ENCODE measurements at regions not wholly inside any gene's neighbourhood (a gene's known extent, or its start where the extent isn't known, plus 50 kb on each side); places are given as distances from the start of the nearest gene placed in this dataset.

GRCh38 chr2:208570851-208571763 lies 164.5 kb downstream of the PTH2R start:
- TF ChIP-seq FOXP2 (optimal IDR thresholded peaks at IDR 0.05; ENCODE audit: control extremely low read depth, extremely low read length, insufficient read depth) (no peak), POLR2AphosphoS5 (IDR thresholded peaks at IDR 0.05; ENCODE audit: borderline replicate concordance, low read depth, low read length) (no peak)
